DMS114 treated with DMSO at 0.1 percent for 48 hours (cell line): ENCODE measurements at regions not wholly inside any gene's neighbourhood (a gene's known extent, or its start where the extent isn't known, plus 50 kb on each side); places are given as distances from the start of the nearest gene placed in this dataset.

Source experiments
- DNase-seq: peaks from one replicate; lab custom pipeline; 2025; ENCODE audit not compliant: unreplicated experiment; lab: John Stamatoyannopoulos, UW

DNA sequence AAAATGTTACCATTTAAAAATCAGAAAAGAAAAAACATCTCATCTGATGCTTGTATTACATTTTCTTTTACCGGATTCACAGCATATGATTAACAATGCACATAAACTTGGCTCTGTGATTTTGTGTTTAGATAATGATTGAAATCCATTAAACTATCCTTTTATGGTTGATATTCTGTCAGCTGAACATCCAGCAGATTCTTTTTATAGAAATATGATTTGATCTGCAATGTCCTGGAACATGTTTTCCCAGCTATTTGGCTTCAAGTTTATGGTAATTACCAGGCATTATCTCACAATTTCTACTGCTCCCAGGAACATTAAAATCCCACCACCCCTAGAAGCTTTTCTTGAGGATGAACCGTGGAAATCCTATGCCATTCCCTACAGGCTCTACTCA, 205.7 kb upstream of the TET2 start:
- DNase-seq: no peak

DNA sequence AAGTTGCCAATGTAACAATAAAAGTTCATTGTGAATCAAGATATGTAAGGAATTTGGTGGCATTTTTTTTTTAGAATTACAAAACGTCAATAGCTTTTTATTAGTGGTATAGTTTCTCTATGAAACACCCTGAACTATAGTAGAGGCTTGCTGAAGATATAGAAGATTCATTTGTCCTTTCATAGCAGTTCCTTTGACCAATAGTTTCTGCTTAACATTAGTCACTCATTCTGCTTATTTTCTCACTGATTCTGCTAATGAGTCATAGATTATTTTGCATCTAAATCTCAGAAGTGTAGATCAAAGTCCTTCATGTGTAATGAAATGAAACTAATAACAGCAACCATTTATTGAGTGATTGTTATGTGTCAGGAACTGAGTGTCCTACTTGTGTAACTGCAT, 205.0 kb upstream of the TET2 start:
- no peak for DNase-seq

GRCh38 chr4:104942990-104943743, 203.5 kb upstream of the TET2 start:
- DNase-seq: no peak

DNA sequence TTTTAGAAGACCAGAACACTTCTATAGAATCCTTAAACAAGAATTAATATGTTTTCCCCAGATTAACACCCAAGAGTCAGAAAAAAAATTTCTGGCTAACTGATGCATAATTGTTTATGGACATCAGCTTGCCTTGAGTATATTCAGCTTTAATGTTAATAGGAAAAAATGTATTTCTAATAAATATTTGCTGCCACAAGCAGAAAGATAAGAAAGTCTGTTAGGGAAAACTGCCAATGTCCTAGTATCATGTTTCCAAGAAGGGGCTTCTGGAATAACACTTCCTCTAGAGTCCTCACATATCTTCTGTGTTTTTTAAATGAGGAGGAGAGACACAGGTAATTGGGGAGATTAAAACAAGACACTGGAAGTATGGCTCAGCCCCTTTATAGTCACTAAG, 202.1 kb upstream of the TET2 start:
- DNase-seq: no peak

- no peak for DNase-seq
Measured at GRCh38 chr4:104964410-104965175, 182.1 kb upstream of the TET2 start.

GRCh38 chr4:104966349-104967033, 180.2 kb upstream of the TET2 start:
- DNase-seq: no peak

- no peak for DNase-seq
Measured at GRCh38 chr4:104967034-104967401, 179.7 kb upstream of the TET2 start.

GRCh38 chr4:104969394-104970082, 177.1 kb upstream of the TET2 start:
- DNase-seq: no peak

- no peak for DNase-seq
Measured at GRCh38 chr4:104971462-104971861, 175.2 kb upstream of the TET2 start.

GRCh38 chr4:104973708-104974107, 173.0 kb upstream of the TET2 start:
- no peak for DNase-seq

DNA sequence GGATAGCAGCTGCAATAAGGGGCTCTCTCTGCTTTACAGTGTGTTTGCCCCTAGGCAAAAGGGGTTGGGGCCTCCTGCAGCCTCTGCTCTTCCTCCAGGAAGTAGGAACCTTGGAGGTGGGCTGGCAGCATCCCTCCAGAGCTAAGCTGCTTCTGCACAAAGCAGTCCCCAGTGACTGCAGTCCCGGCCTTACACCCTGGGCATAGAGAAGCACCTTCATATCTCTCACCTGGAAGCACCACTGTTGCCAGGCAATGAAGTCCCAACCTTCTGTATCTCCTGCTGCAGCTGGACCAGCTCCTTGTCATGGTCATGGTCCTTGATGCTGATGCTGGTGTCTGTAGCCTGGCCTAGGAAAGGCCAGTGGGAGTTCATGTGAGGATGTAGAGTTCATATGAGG, 171.1 kb upstream of the TET2 start:
- no peak for DNase-seq

GRCh38 chr4:104976262-104976661, 170.4 kb upstream of the TET2 start:
- DNase-seq: no peak

DNA sequence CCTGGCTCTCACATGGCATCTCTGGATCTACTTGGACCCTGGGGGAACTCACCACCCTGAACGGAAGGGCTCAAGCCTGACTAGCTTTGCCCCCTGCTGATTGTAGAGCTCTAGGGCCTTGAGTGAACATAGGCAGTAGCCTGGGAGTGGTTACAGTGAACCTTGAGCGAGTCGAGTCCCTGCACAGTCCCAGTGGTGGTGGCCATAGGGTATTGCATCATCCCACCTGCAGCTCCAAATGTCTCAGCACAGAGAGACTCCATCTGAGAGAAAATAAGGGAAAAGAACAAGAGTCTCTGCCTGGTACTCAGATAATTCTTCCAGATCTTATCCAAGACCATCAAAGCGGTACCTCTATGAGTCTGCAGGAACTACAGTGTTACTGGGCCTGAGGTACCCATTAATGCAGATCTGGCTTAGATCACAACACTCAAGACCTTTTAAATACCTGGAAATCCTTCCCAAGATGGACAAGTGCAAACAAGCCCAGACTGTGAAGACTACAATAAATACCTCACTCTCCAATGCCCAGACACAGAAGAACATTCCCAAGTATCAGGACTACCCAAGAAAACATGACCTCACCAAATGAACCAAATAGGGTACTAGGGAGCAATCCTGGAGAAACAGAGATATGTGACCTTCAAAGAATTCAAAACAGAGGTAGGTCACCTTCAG, 167.5 kb upstream of the TET2 start:
- DNase-seq: no peak

DNA sequence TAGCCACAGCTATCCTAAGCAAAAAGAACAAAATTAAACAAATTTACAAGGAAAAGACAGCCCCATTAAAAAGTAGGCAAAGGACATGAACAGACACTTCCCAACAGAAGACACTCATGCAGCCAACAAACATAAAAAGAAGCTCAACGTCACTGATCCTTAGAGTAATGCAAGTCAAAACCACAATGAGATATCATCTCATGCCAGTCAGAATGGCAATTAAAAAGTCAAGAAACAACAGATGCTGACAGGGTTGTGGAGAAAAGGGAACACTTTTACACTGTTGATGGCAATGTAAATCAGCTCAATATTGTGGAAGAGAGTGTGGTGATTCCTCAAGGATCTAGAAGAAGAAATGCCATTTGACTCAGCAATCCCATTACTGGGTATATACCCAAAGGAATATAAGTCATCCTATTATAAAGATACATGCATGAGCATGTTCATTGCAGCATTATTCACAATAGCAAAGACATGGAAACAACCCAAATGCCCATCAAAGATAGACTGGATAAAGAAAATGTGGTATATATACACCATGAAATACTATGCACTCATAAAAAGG, 163.0 kb upstream of the TET2 start:
- DNase-seq: no peak

- no peak for DNase-seq
Measured at GRCh38 chr4:104986306-104986705, 160.4 kb upstream of the TET2 start.

DNA sequence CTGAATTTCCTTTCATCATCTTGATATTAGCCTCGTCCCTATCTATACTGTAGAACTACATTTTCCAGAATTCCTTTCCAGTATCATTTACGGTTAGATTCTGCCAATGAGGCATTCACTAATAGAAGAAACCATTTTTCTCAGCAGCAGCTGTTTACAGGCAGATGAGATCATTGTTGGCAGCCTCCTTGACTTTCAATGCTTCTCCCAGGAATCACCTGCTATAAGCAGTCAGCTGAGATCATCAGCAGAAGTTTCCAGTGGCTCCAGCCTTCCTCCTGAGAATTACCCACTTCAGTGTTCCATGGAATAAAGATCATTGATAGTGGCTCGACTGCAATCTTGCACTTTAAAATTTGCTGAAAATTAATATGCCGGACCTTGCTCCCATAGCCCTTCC, 157.3 kb upstream of the TET2 start:
- DNase-seq: no peak

DNA sequence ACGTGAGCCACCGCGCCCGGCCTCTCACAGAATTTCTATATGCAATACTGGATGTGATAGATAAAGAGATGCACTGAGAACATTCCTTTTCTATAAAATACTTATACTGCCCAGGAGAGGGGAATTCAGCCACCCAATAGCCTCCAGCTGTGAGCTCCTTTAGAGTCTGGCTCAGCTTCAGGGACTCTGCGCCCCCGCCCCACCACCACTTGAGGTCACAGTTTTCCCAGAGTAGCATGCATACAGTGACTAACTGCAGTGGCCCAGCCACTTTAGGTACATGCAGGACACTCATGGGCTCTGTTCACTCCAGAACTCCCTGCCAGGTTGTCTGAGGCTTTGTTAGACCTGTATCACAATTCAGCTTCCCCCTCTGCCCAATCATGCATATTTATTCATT, 144.4 kb upstream of the TET2 start:
- no peak for DNase-seq

DNA sequence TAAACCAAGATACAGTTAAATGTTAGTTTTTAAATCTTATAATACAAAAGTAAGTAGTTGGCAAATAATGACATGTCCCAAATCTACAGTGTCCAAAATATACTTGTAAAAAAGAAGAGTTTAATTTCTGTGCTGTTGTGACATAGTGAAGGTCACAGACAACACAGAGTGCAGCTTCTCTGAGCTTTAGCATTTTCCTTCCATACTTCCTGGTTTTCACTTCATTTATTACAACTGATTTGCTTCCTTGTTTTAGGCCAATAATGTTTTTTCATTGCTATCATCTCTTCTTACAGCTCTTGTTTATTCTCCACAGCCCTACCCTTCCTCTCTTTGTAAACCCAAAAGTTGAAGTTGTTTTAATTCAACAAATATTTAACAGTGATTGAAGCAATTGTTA, 132.4 kb upstream of the TET2 start:
- DNase-seq: no peak

GRCh38 chr4:105014635-105015034, 132.0 kb upstream of the TET2 start:
- no peak for DNase-seq

DNA sequence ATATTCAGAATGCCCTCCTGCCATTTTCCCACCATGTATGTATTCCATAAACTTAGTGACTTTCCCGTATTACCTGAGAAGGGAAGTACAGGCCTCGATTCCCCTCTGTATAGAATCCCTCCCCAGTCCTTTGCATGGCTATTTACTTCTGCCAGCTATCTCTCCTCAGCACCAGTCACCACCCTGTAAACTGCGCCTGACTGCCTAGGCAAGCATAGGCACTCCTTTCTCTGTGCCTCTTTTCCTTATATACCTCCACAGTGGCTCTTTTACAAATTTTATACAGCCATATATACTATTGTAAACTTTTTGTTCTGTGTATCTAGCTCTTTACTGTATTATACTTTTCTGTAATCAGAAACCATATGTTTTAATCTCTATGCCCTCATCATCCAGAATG, 130.9 kb upstream of the TET2 start:
- DNase-seq: no peak
